ENCODE measurements at regions not wholly inside any gene's neighbourhood (a gene's known extent, or its start where the extent isn't known, plus 50 kb on each side); places are given as distances from the start of the nearest gene placed in this dataset.

DNA sequence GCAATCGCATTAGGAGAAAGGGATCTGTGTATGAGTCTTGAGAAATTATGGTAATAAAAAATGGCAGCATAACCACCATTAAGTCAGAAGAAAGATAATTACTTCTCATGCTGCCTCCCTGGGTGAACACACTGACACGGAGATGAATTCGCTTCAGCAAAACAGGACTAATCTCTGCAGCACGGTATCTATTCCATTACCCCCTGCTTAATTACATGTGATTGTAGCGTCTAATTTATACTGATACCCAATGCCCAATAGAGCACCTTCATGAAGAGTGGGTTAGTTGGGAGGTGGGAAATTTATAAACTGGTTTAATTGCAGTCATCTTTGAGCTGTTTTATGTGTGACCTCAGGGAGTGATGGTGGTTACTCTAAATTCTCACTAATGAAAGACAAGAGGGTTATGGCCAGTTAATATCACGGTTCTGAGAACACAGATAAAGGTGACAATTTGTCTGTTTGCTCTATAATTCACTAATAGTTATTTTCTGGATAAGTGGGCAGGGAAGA is 476.2 kb upstream of the SULF2 start:
- DNase-seq, result no peak

DNA sequence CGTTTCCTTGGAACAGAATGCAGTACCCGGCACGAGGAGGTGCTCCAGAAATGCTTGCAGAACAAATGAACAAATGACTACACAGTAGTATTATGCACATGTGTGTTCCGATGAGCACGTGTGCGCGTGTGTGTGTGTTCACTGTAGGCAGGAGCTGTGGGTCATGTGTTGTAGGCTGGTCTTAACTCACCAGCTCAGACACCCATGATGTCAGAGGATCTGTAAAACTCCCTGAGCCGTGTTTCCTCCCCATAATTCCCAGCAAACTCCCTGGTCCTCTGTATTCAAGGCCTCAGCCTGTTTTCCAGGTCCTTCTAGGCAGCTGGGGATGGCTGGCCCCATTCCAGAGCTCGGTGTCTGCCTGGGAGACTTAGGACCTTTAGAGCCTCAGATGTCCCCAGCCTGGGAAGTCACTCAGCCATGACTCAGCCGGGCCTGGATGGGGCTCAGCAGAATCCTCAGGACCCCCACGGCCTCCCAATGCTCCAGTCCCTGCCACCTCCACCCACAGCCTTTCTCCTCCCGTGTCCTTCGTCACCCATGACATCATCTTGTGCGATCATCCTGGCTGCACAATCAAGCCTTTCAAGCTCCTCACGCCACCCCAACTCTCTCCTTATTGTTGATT is 475.0 kb upstream of the SULF2 start:
- DNase-seq, result no peak

DNA sequence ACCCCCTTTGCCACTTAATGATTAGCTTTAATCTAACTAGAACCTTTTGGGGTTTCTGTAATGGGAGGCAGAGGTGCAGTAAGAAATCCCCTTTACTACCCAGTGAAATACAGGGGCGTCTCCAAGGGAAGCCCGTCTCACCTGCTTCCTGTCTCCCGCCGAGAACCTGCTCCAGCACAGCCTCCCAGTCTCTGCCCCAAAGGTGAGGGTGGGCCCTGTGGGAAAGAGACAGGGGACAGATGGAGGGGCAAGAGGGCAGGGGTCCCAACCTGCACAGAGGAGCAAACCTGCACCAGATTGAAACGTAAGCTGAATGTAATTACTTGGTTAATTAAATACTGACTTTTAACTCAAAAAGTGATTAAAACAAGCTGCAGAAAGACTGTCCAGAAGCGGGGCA is 474.2 kb upstream of the SULF2 start:
- no peak for DNase-seq

DNA sequence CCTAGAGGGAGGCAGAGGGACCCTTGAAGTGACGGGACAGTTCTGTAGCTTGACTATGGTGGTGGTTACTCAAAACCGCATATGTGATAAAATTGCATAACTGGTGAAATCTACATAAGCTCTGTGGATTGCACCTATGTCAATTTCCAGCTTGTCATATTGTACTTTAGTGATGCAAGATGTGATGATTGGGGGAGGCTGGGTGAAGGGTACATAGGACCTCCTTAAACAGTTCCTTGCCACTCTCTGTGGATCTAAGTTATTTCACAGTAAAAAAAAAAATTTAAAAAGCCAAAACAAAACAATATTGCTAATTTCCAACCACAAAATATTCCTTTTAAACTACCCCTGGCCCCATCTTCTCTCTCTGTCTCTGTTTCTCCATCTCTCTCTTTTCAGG is 472.6 kb upstream of the SULF2 start:
- DNase-seq, result no peak

DNA sequence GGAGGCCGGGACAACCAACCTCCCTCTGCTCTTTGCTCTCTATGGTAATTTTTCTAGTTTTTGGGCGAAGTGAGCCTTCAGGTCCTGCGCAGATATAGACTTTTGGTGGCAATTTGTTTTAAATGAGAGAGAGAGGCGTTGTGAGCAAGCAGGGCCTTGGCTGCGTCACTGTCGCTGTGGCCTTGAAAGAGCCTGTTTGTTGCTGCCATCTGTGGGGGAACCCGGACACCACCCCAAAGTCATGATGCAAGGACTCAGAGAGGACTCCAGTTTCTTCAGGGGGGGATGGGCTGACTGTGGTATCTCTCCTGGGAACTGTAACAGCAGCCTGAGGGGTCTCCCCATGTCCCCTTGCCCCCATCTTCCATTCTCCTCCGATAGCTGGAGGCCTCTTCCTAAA is 462.7 kb upstream of the SULF2 start:
- no peak for DNase-seq

DNA sequence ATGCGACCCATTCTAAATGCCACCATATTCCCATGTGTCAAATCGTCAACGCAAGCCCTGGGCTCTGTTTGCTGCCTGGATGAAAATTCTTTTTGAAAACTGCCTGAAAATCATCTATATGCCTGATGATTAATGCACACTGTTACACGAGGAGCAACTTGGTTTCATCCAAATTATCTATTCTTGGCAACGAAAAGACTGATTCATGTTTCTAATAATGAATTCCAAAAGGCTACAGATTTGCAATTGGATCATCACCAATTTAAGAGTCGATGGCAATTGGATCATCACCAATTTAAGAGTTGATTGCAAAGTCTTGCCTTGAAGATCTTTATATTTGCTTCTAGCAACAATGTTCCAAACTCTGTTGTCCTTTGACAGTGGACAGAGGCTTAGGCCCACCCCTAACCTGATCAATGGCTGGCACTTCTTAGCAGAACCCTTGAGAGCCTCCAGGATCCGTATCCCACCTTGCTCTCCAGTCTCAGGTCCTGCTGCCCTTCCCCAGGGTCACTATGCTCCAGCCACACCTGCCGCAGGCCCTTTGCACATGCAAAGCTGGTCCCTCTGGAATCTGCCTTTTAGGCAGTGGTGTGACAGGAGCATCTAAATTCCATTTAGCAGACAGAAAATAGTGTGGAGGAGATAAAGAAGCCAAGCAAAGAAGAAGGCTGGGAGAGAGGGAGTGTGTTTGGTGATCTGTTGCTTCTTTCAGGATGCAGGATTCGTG is 460.9 kb upstream of the SULF2 start:
- no peak for DNase-seq

DNA sequence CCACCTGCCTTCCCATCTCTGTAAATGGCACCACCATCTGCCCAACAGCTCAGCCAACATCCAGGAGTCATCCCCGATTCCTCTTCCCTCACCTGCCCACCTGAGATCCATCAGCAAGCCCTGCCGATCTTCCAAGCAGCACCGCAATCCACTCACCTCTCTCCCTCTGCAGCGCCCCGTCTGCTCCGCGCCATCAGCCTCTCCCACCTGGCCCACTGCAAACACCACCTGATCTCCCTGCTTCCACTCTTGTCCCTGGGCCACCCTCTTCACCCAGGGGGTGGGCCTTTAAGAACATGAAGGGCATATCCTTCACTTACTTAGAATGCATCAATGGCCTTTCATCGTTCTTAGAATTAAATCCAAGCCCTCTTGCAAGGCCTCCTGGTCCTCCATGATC is 457.3 kb upstream of the SULF2 start:
- no peak for DNase-seq

DNA sequence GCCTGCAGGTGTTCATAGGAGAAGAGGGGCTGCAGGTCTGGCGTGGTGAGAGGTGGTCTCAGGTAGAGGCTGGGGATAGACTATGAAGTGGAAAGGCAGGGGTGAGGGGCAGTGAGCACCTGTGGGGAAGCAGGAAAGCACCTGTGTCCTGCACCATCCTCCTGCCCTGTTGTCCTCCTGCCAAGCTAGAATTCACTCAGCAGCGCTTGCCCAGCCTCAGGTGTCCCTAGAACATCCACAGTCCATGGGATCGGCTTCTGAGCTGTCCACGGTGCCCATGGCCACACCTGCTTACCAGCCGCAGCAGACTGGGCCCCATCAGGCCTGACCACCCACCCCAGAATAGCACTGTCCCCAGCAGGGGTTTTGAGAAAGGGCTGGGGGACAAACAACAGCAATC is 456.2 kb upstream of the SULF2 start:
- no peak for DNase-seq

DNA sequence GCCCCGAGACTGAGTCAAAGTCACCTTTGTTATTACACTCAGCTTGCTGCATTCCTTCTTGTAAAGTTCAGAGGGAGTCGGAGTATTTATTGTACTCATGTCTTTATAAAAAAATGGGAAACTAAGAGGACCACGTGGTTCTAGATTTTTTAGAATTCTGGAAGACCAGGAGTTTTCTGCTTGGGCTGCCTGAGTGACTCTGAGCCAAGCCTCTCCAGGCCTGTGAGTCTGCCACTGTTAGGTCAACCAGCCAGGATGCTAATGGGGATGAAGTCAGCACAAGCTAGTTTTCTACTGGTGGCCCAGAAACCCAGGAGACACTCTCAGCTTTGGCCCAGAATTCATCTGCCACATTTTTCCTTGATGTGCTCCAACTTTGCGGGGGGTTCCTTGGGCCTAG is 453.5 kb upstream of the SULF2 start:
- no peak for DNase-seq

DNA sequence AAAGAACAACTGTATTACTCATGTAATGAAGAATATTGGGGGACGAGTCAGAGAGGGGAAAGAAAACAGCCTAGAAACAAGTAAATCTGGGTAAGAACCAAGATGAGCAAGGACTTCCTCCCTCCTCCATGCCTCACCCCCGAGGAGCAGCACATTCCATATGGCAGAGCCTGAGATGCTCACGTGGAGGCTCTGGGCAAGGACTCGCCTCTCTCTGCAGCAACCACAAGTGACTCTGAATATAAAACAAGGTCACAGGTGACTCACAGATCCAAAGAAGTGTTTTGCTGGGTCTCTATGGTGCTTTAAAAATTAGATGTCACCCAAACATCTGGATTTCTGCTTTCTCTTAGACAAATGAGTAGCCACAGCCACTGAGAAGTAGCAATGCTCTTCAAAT is 453.0 kb upstream of the SULF2 start:
- DNase-seq, result no peak

DNA sequence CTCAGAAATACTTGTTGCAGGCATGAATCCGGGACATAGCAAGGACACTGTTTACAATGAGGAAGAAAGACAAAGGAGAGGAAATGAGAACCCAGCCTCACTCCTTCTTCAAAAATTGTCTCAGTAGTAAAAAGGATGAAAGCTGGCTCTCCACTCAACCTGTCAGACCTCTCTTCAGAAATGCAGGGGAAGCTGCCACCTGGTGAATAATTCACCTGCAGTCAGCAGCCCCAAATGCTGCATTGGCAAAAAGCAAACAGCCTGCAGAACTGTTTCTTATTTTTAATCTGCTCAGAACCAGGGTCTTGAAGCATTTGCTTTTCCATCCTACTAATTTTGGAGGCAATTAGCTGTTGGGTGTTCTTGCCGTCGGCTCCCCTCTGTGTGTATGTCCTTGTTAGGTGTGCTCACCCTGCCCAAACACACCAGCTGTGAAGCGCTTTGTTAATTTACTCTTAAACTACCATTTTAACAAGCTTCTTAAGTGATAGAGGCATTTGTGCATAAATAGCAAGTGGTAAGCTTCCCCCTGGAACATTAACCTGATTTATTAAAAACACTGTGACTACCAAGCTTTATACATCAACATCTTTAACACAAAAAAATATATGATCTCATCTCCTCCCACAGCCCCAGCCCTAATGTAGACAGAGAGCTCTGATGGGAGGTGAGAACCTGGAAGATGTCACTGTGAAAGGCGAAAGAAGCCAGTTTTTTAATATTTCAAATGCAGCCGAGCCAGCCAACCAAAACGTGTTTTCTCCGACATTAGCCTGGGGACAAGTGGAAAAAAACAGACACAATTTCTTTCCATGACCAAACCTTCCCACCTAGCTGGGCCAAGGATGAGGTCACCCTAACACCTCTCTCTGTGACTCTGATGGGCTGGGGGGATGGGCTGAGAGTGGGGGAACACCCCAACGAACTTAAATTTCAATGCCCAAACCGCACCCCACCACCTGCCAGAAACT is 451.0 kb upstream of the SULF2 start:
- no peak for DNase-seq

DNA sequence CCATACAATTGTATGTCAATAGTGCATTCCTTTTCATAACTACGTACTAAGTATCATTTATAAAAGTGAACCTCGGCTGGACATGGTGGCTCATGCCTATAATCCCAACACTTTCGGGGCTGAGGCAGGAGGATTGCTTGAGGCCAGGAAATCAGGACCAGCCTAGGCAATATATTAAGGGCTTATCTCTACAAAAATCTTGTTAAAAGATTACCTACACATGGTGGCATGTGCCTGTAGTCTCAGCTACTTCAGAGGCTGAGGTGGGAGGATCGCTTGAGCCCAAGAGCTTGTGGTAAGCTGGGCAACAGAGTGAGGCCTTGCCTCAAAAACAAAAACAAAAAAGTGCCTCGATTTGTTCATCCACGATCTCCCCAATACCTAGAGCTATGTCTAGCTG is 449.7 kb upstream of the SULF2 start:
- DNase-seq, result no peak

DNA sequence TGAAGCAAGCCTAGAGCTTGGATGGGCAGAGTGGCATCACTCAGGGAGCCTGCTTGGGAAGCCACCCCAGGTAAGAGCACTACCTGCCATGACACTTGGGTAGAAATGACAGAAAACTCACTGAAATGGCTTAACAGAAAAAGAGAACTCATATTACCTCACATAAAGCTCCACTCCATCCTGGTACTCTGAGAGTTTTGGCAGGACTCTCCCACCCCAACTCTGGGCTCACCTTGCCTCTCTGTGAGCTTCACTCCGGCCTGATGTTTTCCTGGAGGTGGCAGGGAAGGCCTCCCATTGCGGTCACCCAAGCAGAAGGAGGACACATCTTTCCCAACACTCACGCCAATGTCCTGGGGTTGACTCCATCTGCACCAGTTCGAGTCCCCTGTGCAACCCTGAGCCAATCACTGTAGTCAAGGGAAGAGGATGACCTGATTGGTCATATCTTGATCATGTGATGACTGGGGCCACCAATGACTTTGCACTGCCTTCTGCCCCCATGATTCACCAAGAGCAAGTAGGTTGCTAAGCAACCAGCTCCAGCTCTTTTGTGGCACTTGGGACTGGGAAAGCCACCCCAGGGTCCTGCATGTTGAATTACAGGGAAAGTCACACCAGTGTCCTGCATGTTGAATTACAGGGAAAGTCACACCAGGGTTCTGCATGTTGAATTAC is 446.1 kb upstream of the SULF2 start:
- DNase-seq, result no peak

DNA sequence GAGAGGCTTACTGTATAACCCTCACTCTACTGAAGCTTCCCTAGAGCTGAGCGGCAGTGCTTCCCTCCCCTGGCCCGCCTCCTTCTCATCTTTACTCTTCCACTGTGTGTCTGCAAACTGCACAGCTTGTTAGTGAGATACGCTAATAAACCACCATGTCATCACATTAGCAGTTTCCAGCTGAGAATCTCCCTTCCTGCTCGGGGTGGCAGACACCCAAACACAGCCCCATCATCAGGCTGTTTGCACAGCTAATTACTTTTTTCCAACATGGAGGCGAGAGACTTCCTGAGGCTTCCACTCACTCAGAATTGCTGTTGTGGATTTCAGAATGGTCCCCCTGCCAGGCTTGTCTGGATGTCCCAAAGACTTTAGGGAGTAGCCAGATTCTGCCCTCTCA is 444.9 kb upstream of the SULF2 start:
- no peak for DNase-seq

DNA sequence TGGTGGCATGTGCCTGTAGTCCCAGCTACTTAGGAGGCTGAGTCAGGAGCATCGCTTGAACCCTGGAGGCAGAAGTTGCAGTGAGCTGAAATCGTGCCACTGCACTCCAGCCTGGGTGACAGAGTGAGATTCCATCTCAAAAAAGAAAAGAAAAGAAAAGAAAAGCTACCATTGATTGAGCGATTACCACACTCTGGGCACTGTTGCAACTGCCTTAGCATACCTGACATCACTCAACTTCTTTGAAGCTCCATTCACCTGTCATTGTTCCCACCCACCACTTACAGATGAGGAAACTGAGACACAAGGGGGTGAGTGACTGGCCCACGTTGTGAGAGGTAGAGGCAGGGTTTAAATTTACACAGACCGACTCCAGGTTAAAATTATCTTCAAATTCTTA is 442.1 kb upstream of the SULF2 start:
- no peak for DNase-seq

DNA sequence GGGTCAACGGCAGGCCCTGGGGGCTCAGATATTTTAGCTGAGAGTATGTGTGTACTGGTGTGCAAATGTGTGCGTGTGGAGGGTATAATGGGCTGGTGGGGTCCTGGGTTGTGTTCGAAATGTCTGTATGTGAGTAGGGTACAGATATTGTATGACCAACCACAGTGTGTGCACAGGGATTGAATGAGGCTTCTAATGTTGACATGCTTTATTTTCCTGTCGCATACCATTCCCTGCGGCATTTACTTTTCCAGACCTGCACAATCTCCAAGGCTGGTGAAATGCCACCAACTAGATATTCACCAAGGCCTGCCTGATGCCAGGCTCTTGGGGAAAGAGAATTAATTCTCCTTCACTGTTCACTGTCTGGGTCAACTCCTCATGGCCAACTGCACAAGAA is 441.4 kb upstream of the SULF2 start:
- no peak for DNase-seq

DNA sequence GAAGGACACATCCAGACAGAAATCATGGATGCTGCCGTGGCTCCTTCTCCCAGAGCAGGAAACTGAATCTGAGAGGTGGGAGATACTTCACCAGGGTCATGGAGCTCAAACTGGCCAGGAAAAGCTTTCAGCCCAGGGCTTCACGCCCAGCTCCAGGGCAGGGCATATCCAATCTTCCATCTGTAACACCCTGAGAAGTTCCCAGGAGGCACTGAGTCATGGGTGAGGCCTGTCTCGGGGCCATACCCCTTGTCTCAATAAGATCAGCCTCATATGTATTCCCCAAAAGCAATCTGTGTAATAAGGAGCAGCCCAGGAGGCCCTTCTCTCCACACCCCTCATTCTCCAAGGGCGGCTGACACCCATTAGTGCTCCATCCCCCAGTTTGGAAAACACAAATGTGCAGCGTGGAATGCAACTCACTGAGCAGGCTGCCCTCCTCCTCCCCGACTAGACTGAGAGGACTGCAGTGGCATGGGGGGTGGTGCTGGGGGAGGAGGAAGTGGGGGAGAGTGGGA is 439.3 kb upstream of the SULF2 start:
- no peak for DNase-seq

DNA sequence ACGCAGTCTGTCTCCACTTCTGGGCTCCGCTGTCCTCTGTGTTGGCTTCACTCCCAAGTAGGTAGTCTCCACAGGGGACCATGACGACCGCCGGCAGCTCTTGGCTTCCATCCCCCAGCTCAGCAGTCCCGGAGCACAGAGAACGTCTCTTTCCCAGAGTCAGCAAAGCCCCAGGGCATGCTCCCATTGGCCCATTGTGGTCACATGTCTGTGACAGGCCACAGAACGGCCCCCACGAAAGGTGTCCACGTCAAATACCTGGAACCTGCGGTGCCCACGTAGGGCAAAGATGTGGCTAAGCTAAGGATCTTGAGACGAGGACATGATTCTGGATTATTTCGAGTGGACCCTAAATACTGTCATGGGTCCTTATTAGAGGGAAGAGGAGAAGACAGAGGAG is 438.4 kb upstream of the SULF2 start:
- no peak for DNase-seq

DNA sequence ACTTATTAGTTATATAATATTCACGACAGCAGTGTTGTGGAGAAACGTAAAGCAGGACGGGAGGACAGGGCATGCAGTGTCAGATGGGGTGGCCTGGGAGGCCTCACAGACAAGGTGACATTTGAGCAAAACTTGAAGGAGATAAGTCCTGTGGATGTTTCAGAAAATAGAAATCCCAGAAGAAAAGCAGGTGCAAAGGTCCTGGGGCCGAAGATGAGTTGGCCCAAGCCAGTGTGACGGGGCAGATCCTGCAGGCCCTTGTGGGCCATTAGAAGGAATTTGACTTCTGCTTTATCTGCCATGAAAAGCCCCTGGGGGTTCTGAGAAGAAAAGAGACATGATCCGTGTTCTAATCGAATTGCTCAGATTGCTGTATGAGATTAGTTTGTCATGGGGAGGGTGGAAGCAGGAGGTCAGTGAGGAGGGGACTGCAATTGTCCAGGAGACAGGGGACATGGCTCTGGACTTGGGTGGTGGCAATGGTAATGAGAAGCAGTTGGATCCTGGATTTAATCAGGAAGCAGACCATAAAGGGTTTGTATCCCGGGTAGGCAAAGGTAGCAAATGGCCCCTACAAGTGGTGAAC is 437.4 kb upstream of the SULF2 start:
- no peak for DNase-seq

DNA sequence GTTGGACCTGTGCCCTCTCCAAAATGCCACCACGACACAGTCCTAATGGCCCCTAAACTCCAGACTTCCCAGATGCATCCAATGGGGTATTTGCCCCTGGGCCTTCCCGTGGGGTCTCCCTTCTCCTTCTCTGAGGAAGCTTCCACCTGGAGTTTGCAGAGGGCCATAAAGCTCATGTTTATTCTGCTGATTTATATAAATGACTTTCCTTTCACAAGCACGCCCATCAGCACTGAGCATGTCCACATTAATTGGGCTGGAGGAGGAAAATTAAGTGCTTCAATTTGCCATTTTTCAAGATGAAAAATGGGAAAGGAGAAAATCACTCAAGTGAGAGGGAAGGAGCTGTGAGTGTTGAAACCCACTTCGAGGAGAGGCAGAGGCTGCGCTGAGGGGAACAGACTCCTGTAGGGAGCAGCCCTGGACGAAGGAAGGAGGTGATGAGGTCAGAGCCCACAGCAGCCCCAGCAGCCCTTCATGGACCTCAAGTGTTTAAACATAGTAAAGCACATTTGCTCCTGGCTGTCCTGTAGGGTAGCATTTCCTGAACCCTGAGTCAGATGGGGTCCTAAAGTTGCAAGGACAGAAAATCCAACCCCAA is 434.9 kb upstream of the SULF2 start:
- no peak for DNase-seq

DNA sequence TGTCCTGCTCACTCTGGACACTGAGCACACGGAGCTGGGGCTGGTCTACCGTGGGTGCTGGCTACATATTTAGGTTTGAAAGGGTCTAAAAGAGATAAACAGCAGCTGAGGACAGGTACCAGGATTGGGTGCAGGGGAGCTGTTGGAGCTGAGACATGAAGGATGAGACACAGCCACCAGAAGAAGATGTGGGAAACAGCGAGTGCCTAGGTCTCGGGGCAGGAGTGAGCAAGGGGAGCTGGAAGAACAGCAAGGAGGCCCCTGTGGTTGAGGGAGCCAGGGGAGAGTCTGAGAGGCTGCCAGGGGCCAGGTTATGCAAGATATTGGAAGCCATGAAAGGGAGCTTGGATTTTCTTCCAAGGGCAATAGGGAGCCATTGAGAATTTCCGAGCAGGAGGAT is 434.0 kb upstream of the SULF2 start:
- DNase-seq, result no peak

DNA sequence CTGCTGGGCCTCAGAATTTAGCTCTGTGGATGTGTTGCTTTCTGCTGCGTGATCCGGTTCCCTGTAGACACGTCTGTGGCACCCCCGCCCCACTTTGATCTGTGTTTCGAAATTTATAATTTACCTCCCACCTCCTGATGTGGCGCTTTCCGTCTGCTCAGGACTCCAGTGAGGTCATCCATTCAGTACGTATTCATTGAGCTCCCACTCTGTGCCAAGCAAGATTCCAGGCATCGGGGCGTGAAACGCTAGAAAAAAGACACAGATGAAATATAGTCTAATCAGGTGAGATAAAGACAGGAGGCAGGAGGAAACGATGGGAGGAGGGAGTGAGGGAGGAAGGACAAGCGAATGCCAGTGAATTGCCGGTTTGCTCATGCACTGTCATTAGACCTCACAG is 431.9 kb upstream of the SULF2 start:
- DNase-seq, result no peak
